Transverse colon (tissue), 4 donors: ENCODE measurements at regions not wholly inside any gene's neighbourhood (a gene's known extent, or its start where the extent isn't known, plus 50 kb on each side); places are given as distances from the start of the nearest gene placed in this dataset.

ENCODE experiments used
- CTCF ChIP-seq, 5 experiments: fragments of 200-600 bp in 3 of 5; fragments of 450-650 bp in 2 of 5; sonication (generic) in 3 of 5; IDR thresholded peaks; 1 replicate in 2 of 5; 2 replicates in 3 of 5; pipeline ENCODE4 v1.5.1; 2016 to 2017; ENCODE audit warnings: antibody characterized with exemption in 5 of 5, inconsistent platforms in 3 of 5, mild to moderate bottlenecking in 2 of 5, moderate library complexity in 1 of 5
- POLR2A ChIP-seq: fragments of 450-650 bp; IDR thresholded peaks from one replicate; pipeline ENCODE4 v1.6.1; 2016; ENCODE audit warnings: antibody characterized with exemption, mild to moderate bottlenecking, moderate library complexity
- POLR2AphosphoS5 ChIP-seq, 3 donors: sonication (generic); formaldehyde crosslinking; IDR thresholded peaks; one replicate each; pipeline ENCODE4 v1.6.1; 2016; ENCODE audit warnings: antibody characterized with exemption in 3 of 3

- TF ChIP-seq CTCF (IDR thresholded peaks at IDR 0.05) (no peak), POLR2A (no peak), POLR2AphosphoS5 (IDR thresholded peaks at IDR 0.05) (no peak)
Observed at GRCh38 chr5:12658871-12659446, 754.7 kb upstream of the CTNND2 start.
